HG03460 (cell line): ENCODE measurements at regions not wholly inside any gene's neighbourhood (a gene's known extent, or its start where the extent isn't known, plus 50 kb on each side); places are given as distances from the start of the nearest gene placed in this dataset.
"Not testable (repeated sequence)": the region's sequence is repeated elsewhere in the genome, so short reads cannot be mapped to it uniquely, and the experiment has no call there.

ENCODE experiments used
- ATAC-seq: cut with Tn5 transposase; IDR thresholded peaks from one replicate; pipeline ENCODE4 v1.9.1; 2021; ENCODE audit not compliant: unreplicated experiment

DNA sequence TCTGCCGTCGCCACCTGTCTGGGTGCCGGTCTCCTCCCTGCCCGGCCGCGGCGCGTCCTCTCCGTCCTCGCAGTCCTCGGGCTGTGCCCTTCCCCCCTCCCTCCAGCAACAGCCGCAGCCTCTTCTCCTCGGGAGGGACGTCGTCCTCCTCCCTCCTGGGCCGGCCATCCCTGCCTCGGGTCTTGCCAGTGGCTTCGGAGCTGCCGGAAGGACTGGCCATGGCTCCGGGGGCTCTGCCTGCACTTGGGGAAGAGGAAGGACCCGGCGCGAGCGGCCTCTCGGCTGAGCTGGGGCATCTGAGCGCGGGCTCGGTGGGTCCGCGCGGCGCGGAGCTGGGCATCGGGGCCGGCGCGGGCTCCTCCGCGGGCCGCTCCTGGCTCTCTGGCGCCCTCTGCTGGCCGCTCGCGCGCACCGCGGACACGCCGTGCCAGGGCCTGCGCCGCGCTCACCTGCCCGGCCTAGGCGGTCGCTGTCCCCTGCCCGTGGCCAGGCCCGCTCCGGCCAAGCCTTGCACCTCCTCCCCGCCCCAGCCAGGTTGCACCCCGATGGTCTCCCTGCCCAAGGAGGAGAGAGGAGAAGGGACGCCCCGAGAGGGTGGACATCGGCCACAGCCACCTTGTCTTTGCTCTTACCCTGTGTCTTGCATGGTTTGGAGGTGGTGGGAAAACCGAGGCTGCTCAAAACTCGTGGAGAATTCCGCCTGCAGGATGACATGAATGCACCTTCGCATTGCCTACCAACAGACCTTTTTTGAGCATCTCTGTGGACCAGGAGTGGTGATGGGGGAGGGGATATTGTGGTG is 83.9 kb upstream of the FRG2C start:
- not testable (repeated sequence) for ATAC-seq

DNA sequence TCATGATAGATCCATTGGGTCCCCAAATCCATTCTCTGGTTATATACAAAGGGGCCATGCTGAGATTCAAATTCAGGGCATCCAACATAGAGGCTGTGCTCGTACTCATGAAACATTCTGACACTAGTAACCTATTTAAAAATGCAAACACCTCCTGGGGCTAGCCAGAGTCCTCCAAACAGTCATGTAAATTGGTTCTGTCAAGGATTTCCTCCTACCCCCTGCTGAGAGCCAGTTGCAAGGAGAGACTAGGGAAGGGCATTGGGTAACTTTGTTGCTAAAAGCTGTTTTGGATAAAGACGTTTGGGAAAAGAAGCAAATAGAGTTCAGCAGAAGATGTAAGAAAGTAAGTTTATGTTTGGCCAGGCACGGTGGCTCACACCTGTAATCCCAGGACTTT is 81.6 kb upstream of the FRG2C start:
- not testable (repeated sequence) for ATAC-seq

DNA sequence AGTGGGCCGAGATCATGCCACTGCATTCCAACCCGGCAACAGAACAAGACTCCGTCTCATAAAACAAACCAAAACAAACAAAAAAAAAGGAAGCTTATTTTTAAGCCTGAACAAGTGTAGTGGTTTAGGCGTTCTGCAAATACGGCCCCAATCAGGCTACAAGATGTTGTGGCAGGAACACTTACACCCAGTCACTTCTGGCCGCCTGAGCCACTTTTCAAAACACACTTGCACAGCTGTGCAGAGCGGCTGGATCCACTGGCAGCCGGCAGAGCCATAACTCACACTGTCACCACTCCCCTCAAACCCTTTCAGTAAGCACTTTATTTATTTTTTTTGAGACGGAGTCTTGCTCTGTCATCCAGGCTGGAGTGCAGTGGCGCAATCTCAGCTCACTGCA is 81.0 kb upstream of the FRG2C start:
- ATAC-seq, result not testable (repeated sequence)

GRCh38 chr3:75587695-75588094 is 76.4 kb upstream of the FRG2C start:
- ATAC-seq, result not testable (repeated sequence)

DNA sequence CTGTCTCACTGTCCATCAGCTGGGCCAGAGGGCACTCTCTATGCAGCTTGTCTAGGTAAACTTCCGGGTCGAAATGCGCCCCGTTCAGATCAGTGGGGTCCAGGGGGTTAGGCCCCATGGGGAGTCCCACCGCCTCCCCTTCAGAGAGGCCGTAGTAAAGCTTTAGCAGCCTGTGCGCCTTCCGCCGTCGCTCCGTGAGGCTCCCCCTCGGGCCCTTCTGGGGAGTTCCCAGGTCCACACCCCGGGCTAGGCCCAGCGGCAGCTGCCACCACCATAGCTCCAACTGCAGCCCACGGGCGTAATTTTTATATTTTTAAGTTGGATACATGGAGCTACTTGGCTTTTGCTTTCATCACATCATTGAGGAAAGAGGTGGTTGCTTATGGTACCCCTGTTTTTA is 73.7 kb upstream of the FRG2C start:
- ATAC-seq, result not testable (repeated sequence)

DNA sequence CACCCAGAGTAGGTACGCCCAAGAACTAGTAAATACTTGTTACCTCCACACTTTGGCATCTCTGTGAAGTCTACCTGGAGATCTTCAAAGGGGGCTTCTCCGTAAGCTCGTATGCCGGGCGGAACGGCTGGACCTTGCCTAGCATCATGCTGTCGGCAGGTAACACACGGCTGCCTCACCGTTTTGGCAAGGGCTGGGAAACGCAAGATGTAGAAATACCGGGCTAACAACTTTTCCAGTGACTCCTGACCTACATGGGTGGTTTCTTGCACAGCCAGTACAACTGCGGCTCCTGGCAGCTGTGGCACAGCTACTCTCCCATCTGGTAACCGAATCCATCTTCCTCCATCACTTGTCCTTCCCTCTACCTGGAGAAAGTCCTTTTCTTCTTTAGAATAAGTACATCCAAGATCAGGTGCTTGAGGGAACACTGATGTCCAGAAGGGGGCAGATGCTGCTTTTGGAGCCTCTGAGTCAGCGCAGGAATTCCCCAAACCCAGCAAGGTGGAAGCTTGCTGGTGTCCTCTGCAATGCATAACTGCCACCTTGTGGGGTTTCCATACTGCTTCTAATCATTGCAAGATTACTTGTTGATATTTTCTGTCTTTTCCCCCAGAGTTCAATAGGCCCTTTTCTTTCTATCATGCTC is 59.7 kb upstream of the FRG2C start:
- not testable (repeated sequence) for ATAC-seq

GRCh38 chr3:75607996-75608395 is 56.1 kb upstream of the FRG2C start:
- not testable (repeated sequence) for ATAC-seq

GRCh38 chr3:75609598-75609997 is 54.5 kb upstream of the FRG2C start:
- not testable (repeated sequence) for ATAC-seq

GRCh38 chr3:75610773-75611172 is 53.4 kb upstream of the FRG2C start:
- ATAC-seq, result no peak

DNA sequence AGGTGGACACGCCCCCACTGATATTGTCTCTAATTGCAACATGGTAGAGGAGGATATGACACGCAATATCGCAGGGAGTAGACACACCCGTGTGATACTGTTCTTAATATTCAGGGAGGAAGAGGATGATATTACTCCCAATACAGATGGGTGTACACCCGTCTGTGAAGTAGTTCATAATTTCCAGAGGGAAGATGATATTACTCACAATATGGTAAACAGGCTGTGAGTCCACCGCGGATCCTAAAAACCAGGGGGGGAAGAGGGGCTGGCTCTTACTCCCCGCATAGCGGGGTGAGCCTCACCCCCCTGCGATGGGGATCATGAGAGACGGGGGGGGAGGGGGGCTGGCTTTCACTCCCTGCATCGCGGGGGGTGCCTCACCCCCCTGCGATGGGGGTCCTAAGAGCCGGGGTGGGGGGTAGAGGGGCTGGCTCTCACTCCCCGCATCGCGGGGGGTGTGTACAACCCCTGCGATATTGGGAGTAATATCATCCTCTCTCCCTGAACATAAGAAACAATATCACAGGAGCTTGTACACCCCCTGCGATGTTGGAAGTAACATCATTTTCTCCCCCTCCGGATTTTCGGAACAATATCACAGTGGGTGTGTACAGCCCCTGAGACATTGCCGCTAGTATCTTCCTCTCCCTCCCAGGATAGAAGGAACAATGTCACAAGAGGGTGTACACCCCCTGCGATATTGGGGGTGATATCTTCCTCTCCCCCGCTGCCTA is 52.2 kb upstream of the FRG2C start:
- not testable (repeated sequence) for ATAC-seq
